HG03280 (cell line): ENCODE measurements at regions not wholly inside any gene's neighbourhood (a gene's known extent, or its start where the extent isn't known, plus 50 kb on each side); places are given as distances from the start of the nearest gene placed in this dataset.

Experiments used
- ATAC-seq: cut with Tn5 transposase; IDR thresholded peaks from one replicate; pipeline ENCODE4 v1.9.1; 2021; ENCODE audit warnings: mild to moderate bottlenecking, moderate library complexity; ENCODE audit not compliant: unreplicated experiment

DNA sequence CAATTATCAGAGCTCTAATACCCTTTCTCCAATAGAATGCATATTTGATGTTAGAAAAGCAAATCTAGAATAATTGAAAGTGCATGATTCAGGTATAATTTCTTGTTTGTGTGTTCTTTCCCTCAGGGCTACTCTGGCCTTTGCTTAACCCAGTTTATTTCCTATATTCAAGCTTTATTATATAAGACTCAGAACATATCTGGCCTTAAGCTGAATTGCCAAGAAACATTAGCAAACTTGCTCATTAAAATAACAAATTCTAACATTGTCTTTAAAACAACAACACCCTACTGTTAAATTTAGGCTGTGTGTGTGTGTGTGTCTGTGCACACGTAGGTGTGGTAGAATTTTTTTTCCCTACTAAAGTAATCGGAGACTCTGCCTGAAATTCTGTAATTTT, 426.5 kb downstream of the UTRN start:
- ATAC-seq: no peak

DNA sequence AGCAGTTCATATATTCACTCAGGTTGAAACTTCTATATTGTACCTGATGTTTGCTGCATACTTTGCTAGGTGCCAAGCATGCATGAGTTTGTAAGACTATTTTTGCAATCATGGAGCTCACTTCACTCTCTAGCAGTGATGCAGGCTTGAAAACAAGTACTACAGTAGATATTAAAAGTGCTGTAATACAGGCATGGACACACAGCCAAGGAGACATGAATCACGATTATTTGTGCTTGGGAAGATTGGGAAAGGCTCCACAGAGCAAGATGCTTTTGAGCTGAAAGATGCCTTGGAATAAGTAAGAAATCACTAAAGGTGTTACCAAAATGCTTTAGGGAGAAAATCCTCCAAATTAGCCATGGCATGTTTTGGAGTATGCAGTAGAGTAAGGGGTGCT, 427.4 kb downstream of the UTRN start:
- ATAC-seq: no peak

DNA sequence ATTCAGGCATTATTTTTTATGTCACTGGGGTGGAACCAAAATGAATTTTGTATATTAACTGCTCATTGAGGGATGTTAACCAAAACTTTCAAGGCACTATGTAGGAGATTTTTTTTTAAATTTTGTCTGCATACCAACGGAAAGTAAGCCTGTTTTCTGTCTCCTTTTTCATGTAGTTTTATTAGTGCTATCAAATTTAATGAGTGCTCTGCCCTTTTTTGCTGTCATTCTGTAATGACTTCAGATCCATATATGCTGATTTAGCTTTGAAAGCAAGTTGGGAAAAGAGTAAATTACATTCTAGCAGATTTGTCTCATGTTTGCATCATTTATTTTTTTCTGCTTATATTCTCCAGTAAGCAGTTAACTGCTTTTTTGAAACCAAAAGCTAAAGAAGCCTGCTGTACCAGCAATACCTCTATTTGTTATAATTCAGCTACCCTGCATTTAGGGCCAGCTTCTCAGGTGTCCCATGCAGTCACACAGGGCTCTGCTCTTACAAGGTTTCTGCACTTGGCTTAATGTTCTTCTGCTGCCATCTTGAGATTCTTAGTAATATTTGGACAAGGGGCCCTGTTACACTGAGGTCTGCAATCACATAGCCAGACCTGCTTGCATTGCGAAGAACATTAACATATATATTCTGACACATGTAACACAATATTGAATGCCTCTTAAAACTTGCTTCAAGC, 429.0 kb downstream of the UTRN start:
- ATAC-seq: no peak

DNA sequence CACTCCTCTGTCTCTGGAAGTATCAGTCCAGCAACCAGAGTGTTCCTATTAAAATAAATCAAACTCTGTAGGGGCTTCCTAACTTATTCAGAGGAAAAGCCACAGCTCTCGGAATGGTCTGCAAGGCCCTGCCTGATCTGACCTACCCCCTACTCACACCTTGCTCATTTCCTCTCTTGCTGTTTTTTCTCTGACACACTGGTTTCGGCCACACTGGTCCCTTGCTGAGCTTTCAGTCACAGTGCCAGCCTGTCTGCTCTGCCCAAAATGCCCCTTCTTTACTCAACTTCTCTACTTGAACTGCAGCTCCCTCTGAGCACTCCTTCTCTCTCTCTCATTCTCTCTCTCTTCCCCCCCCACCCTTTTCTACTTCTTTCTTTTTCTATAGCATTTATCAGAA, 430.2 kb downstream of the UTRN start:
- ATAC-seq: peak; percentile 83

DNA sequence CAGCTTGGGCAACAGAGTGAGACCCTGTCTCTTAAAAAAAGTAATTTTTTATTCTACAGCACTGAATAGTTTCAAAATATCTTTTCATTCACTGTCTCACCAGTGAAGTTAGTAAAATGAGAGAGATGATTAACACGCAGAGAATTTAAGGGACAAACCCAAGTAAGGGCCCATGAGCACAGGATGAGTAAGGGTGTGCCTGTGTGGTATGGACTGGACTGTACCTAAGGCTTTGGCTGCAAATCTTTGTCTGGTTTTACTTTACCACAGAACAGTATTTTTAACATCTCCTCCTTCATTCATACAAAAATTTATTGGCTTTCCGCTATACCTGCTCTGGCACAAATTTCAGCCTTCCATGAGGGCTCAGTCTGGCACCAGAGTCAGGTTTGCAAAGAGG, 433.3 kb downstream of the UTRN start:
- no peak for ATAC-seq

GRCh38 chr6:144721232-144721631, 436.1 kb downstream of the UTRN start:
- no peak for ATAC-seq

DNA sequence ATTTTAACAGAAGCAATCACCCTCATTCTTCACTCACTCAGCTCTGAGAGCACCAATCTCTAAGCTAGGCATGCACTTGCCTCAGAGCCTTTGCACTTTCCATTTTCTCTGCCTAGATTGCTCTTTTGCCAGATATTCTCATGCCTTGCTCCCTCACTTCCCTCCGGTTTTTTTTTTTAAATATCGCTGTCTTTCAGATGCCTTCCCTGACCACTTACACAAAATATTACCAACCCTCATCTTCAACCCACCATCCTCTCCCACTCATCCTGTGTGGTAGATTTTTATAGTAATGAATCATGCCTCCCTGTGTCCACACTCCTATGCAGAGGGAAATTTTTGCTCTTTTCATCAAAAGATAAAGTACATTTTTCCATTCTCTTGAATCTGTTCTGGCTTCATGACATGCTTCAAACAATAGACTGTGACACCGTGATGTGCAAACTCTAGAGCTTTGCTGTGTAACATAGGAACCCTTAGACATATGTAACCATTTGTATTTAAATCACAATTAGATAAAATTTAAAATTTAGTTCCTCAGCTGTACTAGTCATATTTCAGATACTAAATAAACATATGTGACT, 437.1 kb downstream of the UTRN start:
- ATAC-seq: no peak

DNA sequence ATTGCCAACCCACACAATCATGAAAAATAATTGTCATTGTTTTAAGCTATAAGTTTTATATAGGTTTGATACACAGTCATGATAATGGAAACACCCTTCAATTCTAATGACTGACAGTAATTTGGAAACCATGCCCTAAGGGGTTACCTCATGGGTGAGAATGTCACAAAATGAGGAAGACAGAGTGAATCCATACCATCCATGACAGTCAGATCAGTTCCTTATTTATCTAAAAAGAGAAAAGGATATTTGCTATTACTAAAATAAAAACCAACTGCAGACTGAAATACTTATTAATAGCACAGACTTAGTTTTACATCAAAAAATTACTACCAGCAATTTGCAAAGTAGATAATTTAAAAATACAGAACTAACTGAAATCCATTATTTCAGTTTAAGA, 437.8 kb downstream of the UTRN start:
- ATAC-seq: no peak

DNA sequence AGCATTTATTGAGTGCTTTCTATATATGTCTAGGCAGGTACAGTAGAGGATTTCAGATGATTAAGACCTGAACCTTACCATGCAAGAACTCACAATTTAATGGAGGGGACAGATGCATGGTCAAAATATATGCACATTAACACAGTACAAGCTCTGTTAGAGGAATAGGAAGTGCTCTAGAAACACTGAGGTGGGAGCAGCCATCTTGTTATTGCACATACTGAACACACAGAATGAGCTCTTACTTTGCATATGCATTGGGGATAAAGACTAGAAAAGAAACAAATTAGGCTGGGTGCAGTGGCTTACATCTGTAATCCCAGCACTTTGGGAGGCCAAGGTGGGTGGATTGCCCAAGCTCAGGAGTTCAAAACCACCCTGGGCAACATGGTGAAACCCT, 438.3 kb downstream of the UTRN start:
- no peak for ATAC-seq

GRCh38 chr6:144724818-144725217, 439.7 kb downstream of the UTRN start:
- no peak for ATAC-seq

GRCh38 chr6:144725736-144726522, 440.8 kb downstream of the UTRN start:
- no peak for ATAC-seq

GRCh38 chr6:144728804-144729203, 443.7 kb downstream of the UTRN start:
- no peak for ATAC-seq

DNA sequence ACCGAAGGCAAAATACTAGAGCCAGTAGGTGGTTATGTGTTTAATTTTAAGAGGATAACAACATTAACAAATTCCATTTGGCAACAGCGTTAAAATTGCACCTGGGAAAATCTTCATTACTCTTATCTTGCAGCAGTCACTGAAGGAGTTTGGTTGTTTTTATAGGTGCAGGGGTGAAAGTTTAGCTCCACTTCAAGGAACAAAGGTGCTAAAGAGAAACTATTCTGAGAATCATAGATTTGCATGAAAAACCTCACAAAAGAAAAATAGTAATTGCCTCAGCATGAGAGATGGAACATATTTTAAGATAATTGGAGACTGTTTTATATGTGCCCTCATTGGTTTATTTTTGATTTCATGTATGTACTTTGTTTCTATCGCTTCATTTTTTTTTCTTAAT, 444.4 kb downstream of the UTRN start:
- ATAC-seq: peak; percentile 56

DNA sequence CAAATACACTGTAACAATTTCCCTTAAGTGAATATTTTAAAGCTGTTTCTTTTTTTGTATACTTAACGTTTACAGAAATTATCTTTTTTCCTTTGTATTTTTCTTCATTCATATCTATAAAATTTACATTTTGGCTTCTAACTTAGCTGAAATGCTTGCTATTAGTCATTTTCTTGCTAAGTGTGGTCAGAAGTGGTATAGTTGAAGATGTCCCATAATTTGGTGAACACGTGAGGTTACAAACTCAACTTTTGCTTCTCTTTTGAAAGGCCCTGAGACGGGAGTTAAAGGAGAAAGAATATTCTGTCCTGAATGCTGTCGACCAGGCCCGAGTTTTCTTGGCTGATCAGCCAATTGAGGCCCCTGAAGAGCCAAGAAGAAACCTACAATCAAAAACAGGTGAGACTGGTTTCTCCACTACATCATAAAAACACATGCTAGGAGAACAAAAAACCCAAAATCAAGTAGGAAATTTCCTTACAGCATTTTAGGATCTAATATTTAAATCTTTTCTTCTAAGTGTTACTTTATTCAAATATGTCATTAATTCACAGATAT, 445.0 kb downstream of the UTRN start:
- ATAC-seq: no peak

GRCh38 chr6:144731229-144731628, 446.1 kb downstream of the UTRN start:
- no peak for ATAC-seq

DNA sequence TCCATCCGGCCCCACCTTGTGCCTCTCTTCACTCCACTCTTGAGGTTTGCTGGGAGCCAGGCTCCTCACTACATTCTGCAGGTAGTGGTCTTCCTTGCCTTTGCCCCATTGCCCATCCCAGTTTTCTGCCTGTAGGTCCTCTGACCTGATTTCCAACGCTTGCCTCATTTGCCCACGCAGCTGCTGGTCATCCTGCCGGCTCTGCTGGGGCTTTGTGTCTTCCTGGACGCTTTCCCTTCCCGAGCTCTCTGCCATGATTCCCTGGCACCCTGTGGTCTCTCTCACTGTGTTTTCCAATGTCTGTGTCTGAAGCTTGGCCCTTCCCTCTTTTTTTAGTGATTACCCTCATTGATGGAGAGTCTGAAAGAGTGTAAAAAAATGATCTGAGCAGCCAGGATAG, 451.6 kb downstream of the UTRN start:
- no peak for ATAC-seq

- ATAC-seq: no peak
Measured at GRCh38 chr6:144737998-144738397, 452.9 kb downstream of the UTRN start.

GRCh38 chr6:144739873-144740272, 454.7 kb downstream of the UTRN start:
- no peak for ATAC-seq

GRCh38 chr6:144741659-144742058, 456.5 kb downstream of the UTRN start:
- ATAC-seq: no peak

GRCh38 chr6:144742779-144743178, 457.6 kb downstream of the UTRN start:
- ATAC-seq: no peak

- ATAC-seq: no peak
Measured at GRCh38 chr6:144744720-144745119, 459.6 kb downstream of the UTRN start.

DNA sequence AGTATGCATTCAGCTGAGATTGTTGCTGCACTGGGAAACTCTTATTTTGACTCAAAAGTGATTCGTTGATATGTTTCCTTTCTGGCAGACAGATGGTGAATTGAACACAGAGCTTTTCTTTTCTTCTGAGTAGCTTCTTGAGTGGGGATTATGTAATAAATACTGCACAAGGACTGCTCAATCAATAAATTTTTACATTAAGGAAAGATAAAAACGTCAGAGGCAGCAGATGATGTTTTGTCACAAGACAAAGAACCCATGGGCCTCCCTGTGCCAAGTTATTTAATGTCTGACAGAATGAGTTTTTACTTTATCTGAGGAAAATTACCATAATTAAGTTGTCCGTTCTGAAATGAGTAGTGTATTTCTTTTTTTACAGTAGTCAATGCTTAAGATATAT, 460.3 kb downstream of the UTRN start:
- no peak for ATAC-seq
